ENCODE measurements at regions not wholly inside any gene's neighbourhood (a gene's known extent, or its start where the extent isn't known, plus 50 kb on each side); places are given as distances from the start of the nearest gene placed in this dataset.

- no peak for DNase-seq
Observed at GRCh38 chr12:126139355-126139754, 1074.1 kb downstream of the AACS start.

- DNase-seq, result no peak
Observed at GRCh38 chr12:126144603-126145002, 1079.4 kb downstream of the AACS start.

- DNase-seq, result no peak
Observed at GRCh38 chr12:126147321-126147720, 1082.1 kb downstream of the AACS start.

- DNase-seq, result no peak
Observed at GRCh38 chr12:126156806-126157574, 1091.8 kb downstream of the AACS start.

GRCh38 chr12:126157575-126157966 lies 1092.3 kb downstream of the AACS start:
- DNase-seq, result no peak

DNA sequence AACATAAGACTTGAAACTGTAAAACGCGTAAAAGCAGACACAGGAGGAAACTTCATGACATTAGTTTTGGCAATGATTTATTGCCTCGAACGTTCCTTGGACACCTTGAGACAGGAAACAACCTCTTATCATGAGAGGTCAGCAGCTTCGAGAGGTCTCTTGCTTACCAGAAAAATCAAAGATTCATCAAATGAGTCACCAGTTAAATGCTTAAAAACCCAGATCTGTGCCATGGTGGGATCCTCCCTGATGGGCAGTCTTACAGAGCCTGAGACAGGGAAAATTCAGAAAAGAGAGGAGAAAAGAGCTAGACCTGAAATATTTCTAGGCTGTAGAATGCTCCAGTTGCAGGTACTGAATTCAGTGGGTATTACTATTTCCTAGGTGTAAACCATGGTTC lies 1093.9 kb downstream of the AACS start:
- DNase-seq, result no peak

- no peak for DNase-seq
Observed at GRCh38 chr12:126160912-126161311, 1095.7 kb downstream of the AACS start.

GRCh38 chr12:126163984-126164383 lies 1098.7 kb downstream of the AACS start:
- DNase-seq, result no peak

- no peak for DNase-seq
Observed at GRCh38 chr12:126171937-126172559, 1106.8 kb downstream of the AACS start.

DNA sequence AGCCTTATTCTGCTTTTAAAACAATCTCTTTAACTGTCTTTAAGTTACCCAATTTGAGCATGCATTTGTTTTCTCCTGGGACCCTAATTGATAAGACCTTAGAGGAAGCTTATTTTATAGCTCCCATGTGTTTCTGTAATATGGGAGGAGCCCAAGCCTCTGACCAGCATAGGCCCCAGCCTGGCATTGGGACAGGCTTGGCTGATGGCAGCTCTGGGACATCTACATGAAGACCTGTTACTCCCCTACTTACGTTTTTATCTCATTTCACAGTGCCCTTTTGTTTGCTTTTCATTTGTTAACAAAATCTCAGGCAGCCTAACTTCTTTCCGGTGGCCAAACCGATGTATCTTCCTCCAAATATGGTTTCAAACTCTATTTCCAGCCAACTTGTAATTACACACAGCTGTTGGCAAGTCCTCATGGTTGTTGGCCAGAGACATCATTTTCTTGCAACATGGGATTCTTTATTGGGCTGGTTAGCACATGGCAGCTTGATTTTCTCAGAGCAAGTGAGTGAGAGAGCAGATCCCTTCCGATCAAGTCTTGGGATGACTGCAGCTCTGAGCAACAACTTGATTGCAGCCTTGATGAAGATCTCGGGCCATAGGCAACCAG lies 1117.5 kb downstream of the AACS start:
- DNase-seq, result no peak

- DNase-seq, result no peak
Observed at GRCh38 chr12:126185025-126185424, 1119.8 kb downstream of the AACS start.

DNA sequence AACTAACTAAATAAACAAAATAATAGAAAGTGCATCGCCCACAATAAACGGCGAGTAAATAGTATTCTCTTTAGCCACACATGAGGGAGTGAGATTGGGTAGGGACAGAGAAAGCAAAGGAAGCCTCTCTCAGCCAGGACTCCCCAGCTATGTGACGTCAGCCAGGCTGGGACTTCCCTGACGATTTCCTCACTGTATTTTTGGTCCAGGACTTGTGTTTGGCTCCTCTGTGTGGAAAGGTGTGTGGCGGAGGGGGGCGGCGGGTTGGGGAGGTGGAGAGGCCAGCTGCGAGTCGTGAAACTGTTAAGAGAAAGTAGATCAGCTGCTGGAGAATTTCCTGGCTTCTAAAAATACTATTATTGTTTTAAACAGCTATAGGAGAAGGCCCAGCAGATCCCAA lies 1124.6 kb downstream of the AACS start:
- no peak for DNase-seq

- no peak for DNase-seq
Observed at GRCh38 chr12:126191031-126191891, 1126.0 kb downstream of the AACS start.

GRCh38 chr12:126191949-126192348 lies 1126.7 kb downstream of the AACS start:
- no peak for DNase-seq

DNA sequence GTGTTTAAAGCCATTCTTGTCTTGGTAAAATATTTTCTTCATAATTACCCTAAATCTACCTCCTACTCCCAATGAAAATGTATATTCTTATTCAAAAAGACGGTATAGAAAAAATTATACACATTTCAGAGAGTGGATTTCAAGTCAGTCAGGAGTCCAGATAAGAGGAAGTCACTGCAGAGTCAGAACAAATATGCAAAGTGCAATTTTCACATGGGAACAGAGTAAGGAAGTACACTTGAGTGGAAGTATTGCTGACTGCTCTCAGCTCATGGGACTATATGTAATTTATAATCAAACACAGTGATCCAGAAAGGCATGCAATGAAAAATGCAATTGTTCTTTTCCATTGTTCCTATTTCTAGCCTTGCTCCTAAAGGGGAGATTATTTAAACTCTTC lies 1128.0 kb downstream of the AACS start:
- DNase-seq, result no peak

DNA sequence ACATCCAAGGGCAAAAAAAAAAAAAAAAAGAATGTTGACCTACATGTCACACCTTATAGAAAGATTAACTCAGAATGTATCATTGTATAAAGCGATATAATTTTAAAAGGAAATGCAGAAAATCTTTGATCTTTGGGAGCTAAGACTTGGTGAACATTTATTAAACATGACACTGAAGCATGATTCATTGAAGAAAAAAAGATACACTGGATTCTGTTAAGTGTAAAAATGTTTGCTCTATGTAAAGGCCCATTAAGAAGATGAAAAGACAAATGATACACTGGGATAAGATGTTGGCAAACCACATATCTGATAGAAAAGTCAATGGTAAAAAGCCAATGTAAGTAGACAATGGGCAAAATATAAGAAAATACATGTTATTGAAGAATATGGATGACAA lies 1131.0 kb downstream of the AACS start:
- no peak for DNase-seq

GRCh38 chr12:126198516-126198915 lies 1133.3 kb downstream of the AACS start:
- no peak for DNase-seq

DNA sequence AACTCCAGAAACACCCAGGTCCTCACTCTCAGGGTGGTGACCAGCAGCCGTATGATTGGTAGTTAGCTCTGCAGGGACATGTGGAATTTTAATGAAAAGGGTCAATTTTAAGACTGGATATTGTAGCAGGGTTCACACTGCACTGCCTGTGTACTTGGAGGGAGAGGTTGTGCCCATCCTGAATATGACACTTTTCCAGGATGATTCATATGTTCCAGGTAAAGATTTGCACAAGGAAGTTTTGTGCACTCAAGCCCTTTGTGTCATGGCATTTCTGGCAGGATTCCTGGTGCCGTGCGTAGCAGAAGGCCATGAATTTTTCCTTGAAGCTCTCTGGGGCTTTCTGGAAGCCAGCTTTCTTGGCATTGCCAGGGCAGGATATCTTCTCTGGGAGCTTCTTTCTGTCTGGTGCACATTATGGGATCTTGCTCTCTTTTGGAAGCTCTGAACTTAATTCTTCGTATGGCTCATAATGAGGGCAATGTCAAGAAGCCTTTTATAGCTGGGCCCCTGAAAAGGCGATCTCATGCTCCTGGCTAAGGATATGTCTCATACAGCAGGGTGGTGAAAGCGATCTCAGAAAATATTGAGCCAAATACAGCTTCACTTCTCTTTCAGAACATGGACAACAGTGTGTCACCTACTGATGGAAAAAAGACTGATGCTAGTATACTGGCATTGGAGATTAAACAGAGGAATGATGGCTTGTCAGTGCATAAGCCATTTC lies 1133.9 kb downstream of the AACS start:
- no peak for DNase-seq

DNA sequence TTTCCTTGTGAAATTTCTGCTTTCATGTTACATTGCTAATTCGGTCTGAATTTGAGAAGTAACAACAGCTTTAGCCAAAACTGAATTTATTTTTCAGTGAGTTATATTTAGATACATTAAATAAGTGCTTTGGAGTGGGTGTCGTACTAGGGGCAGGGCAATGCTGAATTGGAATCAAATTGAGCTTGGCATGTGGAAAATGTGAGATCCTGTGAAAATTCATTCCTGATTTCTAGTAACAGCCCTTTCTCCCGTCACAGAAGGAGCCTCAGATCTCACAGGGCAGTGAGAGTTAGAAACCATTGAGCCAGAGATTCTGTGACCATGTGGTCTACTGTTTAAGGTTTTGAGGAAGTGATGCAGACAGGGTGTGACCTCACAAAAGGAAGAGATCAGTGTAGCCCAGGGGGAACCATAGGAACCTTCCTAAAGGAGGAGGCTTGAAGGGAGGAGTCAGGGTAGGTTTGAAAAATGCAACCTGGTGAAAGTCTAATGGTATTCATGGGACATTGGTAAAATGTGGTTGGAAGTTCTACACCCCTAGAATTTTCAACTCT lies 1136.8 kb downstream of the AACS start:
- DNase-seq, result no peak

GRCh38 chr12:126204326-126204725 lies 1139.1 kb downstream of the AACS start:
- no peak for DNase-seq

GRCh38 chr12:126210026-126210425 lies 1144.8 kb downstream of the AACS start:
- DNase-seq, result no peak

DNA sequence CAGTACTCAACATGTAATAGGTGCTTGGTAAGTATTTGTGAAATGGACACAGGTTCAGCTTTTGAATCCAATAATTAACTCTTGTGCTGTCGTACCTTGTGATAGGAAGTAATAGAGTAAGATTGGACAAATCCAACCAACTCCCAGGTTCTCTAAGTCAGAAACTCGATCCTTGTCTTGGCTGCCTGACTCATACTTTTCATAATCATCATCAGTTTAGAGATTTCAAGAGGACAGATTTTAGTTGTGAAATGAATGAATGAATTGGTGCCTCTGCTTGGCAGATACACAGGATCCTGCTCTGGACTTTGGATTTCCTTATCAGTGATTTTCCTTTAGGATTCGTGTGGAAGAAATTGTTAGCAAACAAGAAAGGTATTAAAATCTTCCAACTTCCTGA lies 1145.2 kb downstream of the AACS start:
- no peak for DNase-seq
